T47D (cell line): ENCODE measurements at regions not wholly inside any gene's neighbourhood (a gene's known extent, or its start where the extent isn't known, plus 50 kb on each side); places are given as distances from the start of the nearest gene placed in this dataset.

Experiments
- DNase-seq, 2 experiments: peaks; one replicate each; pipeline versions ENCODE4 v3.0.0 to v3.0.0-alpha.2; 2011 to 2012; ENCODE audit warnings: low read depth in 1 of 2, low spot score in 1 of 2
- JUND ChIP-seq: IDR thresholded peaks from 2 replicates; pipeline ENCODE4 v1.6.1; 2012; ENCODE audit warnings: low read depth
- in situ Hi-C: cut with HindIII; loops from 2 replicates; pipeline ENCODE4 v1.10.0; 2016; ENCODE audit warnings: low sequenced_read_pairs, low pct_unique_long_range_greater_than_20kb

GRCh38 chrX:39818750-39819149, 279.0 kb downstream of the BCOR start:
- no peak for TF ChIP-seq JUND
- in situ Hi-C loops, result no loop called here
- no peak for DNase-seq

DNA sequence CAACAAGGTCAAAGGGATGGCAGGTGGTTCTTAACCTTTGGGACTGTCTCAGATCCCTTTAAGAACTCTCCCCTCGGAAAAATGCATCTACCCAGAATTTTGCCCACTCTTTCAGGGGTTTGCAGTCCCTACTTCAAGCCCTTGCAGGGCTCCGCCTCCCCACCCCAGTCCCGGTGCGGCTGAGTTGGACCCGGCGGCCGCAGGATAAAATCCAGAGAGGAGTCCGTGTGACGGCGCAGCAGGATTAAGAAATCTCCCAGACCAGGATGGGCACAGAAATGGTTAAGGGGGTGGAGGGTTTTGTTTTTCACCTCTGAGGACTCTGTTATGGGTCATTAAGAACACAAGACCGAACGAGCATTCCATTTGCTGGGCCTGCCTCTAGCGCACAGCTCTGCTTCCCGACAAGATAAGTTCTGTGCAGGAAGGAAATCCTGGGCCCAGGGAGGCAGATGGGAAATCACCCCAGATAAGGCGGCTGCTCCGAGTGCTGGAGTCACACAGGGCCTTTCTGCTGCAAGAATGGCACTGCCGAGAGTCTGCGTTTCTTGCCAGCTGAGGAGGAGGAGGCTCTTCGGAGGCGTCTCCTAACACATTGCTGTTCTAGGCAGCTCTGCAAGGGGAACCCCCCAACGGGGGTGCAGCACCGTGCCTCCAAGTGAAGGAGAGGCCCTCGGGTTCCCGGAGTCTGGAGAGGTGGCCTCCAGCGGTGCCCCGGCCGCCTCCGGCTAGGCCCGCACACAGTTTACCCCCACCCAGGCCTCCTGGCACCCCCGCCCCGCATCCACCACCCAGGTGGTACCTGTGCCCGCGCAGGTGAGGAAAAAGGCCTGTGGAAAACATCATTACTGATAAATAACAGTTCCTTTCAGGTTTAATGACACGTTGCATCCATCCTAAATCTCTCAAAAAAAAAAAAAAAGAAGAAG, 277.6 kb downstream of the BCOR start:
- in situ Hi-C loops, result no loop called here
- no peak for DNase-seq
- TF ChIP-seq JUND, result no peak

- in situ Hi-C loops, result no loop called here
Measured at GRCh38 chrX:39820938-39821708, 276.6 kb downstream of the BCOR start.

DNA sequence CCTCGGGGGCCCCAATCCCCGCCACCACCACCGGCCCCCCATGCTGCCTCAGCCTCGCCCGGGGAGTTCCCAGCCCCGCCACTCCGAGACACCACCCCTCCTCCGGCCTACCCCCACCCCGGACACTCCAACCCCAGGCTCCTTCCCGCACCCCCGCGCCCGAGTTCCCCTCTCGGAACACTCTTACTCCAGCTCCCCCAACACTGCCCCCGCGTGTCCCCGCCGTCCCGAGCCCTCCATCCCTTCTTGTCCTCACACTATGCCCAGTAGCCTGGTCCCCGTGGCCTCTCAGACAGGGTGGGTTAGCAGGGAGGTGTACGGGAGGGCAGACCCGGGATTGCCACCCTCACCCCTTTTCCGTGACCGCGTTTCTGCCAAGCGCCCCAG, 276.1 kb downstream of the BCOR start:
- TF ChIP-seq JUND, result no peak
- DNase-seq, result no peak
- in situ Hi-C loops, result no loop called here

More at GRCh38 chrX:39820938-39821708, 276.6 kb downstream of the BCOR start:
- TF ChIP-seq JUND, result no peak
- DNase-seq, result no peak

GRCh38 chrX:39822133-39822748, 275.5 kb downstream of the BCOR start:
- in situ Hi-C loops, result no loop called here
- DNase-seq, result no peak
- TF ChIP-seq JUND, result no peak

DNA sequence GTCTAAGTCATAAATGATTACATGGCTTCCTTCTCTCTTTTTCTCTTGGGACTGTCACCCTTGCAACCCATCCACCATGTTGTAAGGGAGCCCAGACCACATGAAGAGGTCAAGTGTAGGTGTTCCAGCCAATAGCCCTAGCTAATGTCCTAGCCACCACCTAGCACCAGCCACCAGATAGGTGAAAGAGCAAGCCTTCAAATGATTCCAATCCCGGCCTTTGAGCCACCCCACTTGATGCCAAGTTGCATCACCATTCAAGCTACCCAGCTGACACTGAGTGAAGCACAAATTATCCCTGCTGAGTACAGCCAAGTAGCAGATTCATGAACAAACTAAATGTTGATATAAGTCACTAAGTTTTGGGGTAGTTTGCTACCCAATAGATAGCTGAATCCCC, 274.3 kb downstream of the BCOR start:
- DNase-seq, result no peak
- in situ Hi-C loops, result no loop called here
- TF ChIP-seq JUND, result no peak

DNA sequence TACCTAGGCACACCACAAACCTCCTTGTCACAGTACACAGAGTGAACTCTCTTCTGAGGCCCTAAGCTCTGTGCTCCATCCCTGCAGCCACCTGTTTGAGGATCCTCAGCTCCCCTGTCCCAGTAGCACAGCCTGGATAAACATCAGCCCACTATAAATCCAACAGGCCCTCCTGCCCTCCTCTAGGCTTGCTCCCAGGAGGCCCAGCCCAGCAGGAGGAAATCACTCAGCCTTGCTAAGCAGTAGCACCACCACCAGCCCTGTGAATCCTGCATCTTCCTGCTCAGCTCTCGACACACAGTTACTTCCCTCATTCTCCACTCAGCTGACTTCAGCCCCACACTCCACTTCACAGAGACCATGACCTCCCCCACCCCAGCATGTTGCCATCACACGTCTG, 273.9 kb downstream of the BCOR start:
- TF ChIP-seq JUND, result no peak
- DNase-seq, result no peak
- in situ Hi-C loops, result no loop called here

DNA sequence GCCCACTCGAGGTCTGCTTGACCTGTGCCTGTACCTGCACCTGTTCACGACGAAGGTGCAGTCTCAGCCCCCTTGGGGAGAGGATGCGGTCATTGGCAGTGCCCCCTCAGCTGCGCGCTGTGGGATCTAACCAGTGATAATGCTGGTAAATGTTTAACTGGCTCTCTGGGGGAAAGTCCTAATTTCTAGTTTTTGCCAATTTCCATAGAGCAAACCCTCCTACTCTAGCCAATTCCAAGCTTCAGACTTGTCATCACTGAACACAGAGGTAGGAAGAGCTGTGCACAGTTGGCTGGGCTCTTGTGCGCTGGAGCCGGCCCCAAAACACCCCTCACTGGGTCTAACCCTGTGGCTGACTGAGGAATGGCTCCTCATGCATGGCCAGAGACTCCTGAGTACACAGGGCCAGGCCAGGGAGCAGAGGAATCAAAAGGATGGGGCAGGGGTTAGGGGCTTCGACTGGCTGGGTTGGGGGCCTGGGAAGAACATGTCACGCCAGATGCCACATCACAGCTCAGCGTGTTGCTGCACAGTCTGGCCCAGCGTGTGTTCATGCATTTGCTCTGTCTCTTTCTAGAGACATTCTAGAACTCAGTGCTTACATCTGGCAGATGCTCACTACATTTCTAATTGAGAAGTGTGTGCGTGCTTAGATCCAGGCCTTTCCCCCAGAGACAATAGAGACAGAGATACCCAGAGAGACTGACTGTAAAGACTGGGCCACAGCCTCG, 270.8 kb downstream of the BCOR start:
- no peak for DNase-seq
- in situ Hi-C loops, result no loop called here
- TF ChIP-seq JUND, result no peak

DNA sequence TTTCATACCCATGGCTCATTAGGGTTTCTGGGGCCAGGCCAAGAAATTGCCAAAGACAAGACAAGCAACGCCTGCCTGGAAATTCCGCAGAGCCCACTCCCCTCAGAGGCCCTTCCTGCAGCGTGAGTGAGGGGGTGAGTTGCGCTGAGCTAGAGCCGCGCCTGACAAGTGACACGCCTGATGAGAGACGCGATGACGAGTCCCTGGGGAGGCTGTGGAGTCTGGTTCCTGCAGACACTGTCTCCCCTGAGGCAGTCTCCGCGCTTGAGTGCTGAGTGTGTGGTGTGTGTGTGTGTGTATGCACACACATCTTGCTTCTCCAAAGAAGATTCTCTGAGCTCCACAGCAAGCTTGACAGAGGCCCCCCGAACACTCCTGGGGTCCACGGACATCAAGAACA, 269.8 kb downstream of the BCOR start:
- DNase-seq, result no peak
- no peak for TF ChIP-seq JUND
- in situ Hi-C loops, result no loop called here

GRCh38 chrX:39828971-39829370, 268.8 kb downstream of the BCOR start:
- TF ChIP-seq JUND, result no peak
- in situ Hi-C loops, result no loop called here
- no peak for DNase-seq

DNA sequence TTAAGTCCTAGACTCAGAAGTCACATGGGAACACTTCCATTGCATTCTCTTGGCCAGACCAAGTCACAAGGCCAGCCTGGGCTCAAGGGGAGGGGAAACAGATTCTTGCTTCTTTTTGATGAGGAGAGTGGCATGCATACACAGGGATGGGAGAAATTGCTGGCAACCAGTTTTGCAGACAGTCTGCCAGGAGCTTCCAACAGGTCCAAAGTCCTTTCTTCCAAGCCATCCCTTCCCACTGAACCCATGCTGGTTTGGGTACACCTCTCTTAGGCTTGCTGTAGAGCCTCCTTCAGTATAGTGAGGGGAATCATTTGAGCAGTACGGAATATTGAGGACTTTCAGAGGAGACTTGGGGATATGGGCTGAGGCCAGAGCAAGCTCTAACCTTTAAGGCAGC, 267.8 kb downstream of the BCOR start:
- TF ChIP-seq JUND, result no peak
- no peak for DNase-seq
- in situ Hi-C loops, result no loop called here

DNA sequence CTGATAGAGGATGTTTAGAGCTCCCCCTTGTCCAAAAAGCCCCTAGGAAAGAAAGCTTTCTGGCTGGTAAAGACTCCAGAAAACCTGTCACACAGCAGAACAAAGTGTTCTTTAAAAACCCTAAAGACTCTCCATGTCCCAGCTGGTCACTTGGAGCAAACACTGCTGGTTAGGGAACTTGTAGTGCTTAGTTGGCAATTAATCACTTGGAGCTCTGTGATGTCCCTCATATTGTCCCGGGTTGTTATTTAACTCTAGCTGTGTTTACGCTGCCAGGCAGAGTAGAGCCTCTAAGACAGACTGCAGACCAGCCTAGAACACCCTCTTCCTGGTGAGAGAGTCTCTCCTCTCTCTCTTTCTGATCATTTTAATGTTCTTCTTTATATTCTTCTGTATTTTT, 267.3 kb downstream of the BCOR start:
- no peak for TF ChIP-seq JUND
- no peak for DNase-seq
- in situ Hi-C loops, result no loop called here
